ENCODE measurements at regions not wholly inside any gene's neighbourhood (a gene's known extent, or its start where the extent isn't known, plus 50 kb on each side); places are given as distances from the start of the nearest gene placed in this dataset.

GRCh38 chr3:87765256-87765655 is 293.5 kb downstream of the CGGBP1 start:
- Histone ChIP-seq H3K4ac (ENCODE audit: low read depth, low read length) (no peak overlapping the region), H2BK5ac (ENCODE audit: insufficient read length, low read length) (no peak overlapping the region), H4K8ac (replicated peaks; ENCODE audit: insufficient read length, low read depth, low read length) (no peak overlapping the region), H3K23ac (ENCODE audit: insufficient read length, low read depth, low read length) (no peak overlapping the region), H3K79me1 (ENCODE audit: insufficient read depth, low read depth, low read length, poor library complexity, severe bottlenecking) (no peaks in the 10 kb centered on the region), H3K27me3 (ENCODE audit: insufficient read depth, low read length) (no peaks in the 10 kb centered on the region), H3K56ac (ENCODE audit: insufficient read length, low read depth, low read length) (no peak overlapping the region), H3K4me2 (ENCODE audit: insufficient read depth, insufficient read length, low read length) (no peak overlapping the region), H3K14ac (ENCODE audit: insufficient read depth, low read length) (no peak overlapping the region), H4K20me1 (ENCODE audit: control insufficient read depth, insufficient read depth, insufficient read length) (no peaks in the 10 kb centered on the region), H4K91ac (ENCODE audit: insufficient read length, low read depth, low read length) (no peak overlapping the region), H3K9me3 (ENCODE audit: control insufficient read depth, low read depth, low read length) (no peaks in the 10 kb centered on the region), H3K9ac (ENCODE audit: extremely low read depth, insufficient read length, low read length) (no peak overlapping the region), H2BK15ac (ENCODE audit: low read depth, low read length) (no peak overlapping the region), H3K4me1 (ENCODE audit: insufficient read depth, low read length) (no peaks in the 10 kb centered on the region), H3K18ac (ENCODE audit: insufficient read length, low read depth, low read length) (no peak overlapping the region), H2BK120ac (ENCODE audit: low read depth, low read length, poor library complexity, severe bottlenecking) (no peak overlapping the region), H2AFZ (ENCODE audit: low read length) (no peak overlapping the region), H2BK12ac (ENCODE audit: insufficient read length, low read depth, low read length) (no peak overlapping the region), H3K23me2 (ENCODE audit: insufficient read length, low read depth, low read length, poor library complexity, severe bottlenecking) (no peaks in the 10 kb centered on the region), H3K79me2 (ENCODE audit: insufficient read depth, low read length) (no peaks in the 10 kb centered on the region), H3K27ac (ENCODE audit: insufficient read length, low read depth, low read length) (no peak overlapping the region), H2BK20ac (ENCODE audit: low read depth, low read length, poor library complexity, severe bottlenecking) (no peak overlapping the region), H4K5ac (ENCODE audit: insufficient read length, low read depth, low read length) (no peak overlapping the region), H3T11ph (ENCODE audit: low read length) (no peak overlapping the region), H2AK5ac (ENCODE audit: insufficient read length, low read length) (no peak overlapping the region)
- no peaks in the 10 kb centered on the region; a peak in 2 of 4 replicates for H3K4me1 Mint-ChIP-seq
- no CpG with 5 or more reads among the region's 3 CpGs for WGBS (ENCODE audit: extremely low coverage, insufficient read length, low lambda C conversion rate)
- H3K27ac Mint-ChIP-seq: no peak overlapping the region
- H3K4me3 Mint-ChIP-seq: no peak overlapping the region
- H3K36me3 Mint-ChIP-seq (ENCODE audit: insufficient read depth in 1 of 3, low read depth in 3 of 3): peaks cover 0 to 10% (median 3%) of the 10 kb centered on the region in 3 experiments; a peak in 1 of 7 replicates
- TF ChIP-seq CTCF (conservative IDR thresholded peaks at IDR 0.05): no peak
- no peaks in the 10 kb centered on the region for H3K27me3 Mint-ChIP-seq (ENCODE audit: low read depth)
- peaks cover 0 to 2% of the 10 kb centered on the region in 2 experiments; a peak in 2 of 5 replicates for H3K9me3 Mint-ChIP-seq
- DNase-seq: no peak

Measured in H9 (cell line).